Common myeloid progenitor, CD34-positive (primary cell): ENCODE measurements at regions not wholly inside any gene's neighbourhood (a gene's known extent, or its start where the extent isn't known, plus 50 kb on each side); places are given as distances from the start of the nearest gene placed in this dataset.

ENCODE experiments used
- CTCF ChIA-PET: fragments of 350-600 bp; sonication (Branson Sonifier 250); formaldehyde crosslinking; loops from one replicate; lab custom pipeline; 2021; ENCODE audit warnings: antibody characterized with exemption; lab: Charles Lee
- POLR2A ChIA-PET: fragments of 350-600 bp; sonication (Branson Sonifier 250); formaldehyde crosslinking; loops from one replicate; lab custom pipeline; 2021; ENCODE audit warnings: antibody characterized with exemption; lab: Charles Lee
- DNase-seq, 3 donors: peaks; one replicate each; pipeline versions ENCODE4 v3.0.0 to v3.0.0-alpha.2; 2013
- H3K27ac ChIP-seq, 2 experiments: 1 replicate in 1 of 2; 2 replicates in 1 of 2; pipeline ENCODE4 v1.7.0; 2013; ENCODE audit warnings: inconsistent platforms in 2 of 2, low read length in 2 of 2, mild to moderate bottlenecking in 2 of 2, low read depth in 1 of 2, moderate library complexity in 1 of 2; ENCODE audit not compliant: severe bottlenecking in 2 of 2, insufficient read depth in 1 of 2, poor library complexity in 1 of 2
- H3K27me3 ChIP-seq, 5 experiments: replicated peaks in 2 of 5; 1 replicate in 3 of 5; 2 replicates in 2 of 5; pipeline versions ENCODE4 v1.6.1 to v1.7.0; 2013; ENCODE audit warnings: low read length in 4 of 5, mild to moderate bottlenecking in 2 of 5, moderate library complexity in 2 of 5, inconsistent platforms in 1 of 5; ENCODE audit not compliant: insufficient read depth in 5 of 5, control insufficient read depth in 4 of 5
- H3K36me3 ChIP-seq, 4 experiments: 1 replicate in 2 of 4; 2 replicates in 2 of 4; pipeline versions ENCODE4 v1.6.1 to v1.7.0; 2013; ENCODE audit warnings: low read length in 3 of 4, control low read depth in 1 of 4, mild to moderate bottlenecking in 1 of 4; ENCODE audit not compliant: control insufficient read depth in 4 of 4, insufficient read depth in 4 of 4
- H3K4me1 ChIP-seq, 4 experiments: 1 replicate in 3 of 4; 2 replicates in 1 of 4; pipeline versions ENCODE4 v1.6.1 to v1.7.1; 2013; ENCODE audit warnings: low read length in 3 of 4, mild to moderate bottlenecking in 3 of 4, control low read depth in 1 of 4, inconsistent platforms in 1 of 4, moderate library complexity in 1 of 4; ENCODE audit not compliant: control insufficient read depth in 4 of 4, insufficient read depth in 4 of 4; ENCODE audit errors: control extremely low read depth in 1 of 4
- H3K4me3 ChIP-seq, 7 experiments: 1 replicate in 4 of 7; 2 replicates in 3 of 7; pipeline versions ENCODE4 v1.5.1 to v1.7.0; 2013; ENCODE audit warnings: mild to moderate bottlenecking in 7 of 7, low read length in 6 of 7, moderate library complexity in 6 of 7, inconsistent platforms in 2 of 7, low read depth in 2 of 7, control low read depth in 1 of 7; ENCODE audit not compliant: insufficient read depth in 4 of 7, control insufficient read depth in 1 of 7; ENCODE audit errors: extremely low read depth in 1 of 7
- H3K9me3 ChIP-seq, 5 experiments: 1 replicate in 4 of 5; 2 replicates in 1 of 5; pipeline versions ENCODE4 v1.6.1 to v1.7.1; 2013; ENCODE audit warnings: low read length in 4 of 5, mild to moderate bottlenecking in 2 of 5, inconsistent platforms in 1 of 5, low read depth in 1 of 5, moderate library complexity in 1 of 5; ENCODE audit not compliant: control insufficient read depth in 4 of 5, insufficient read depth in 2 of 5; ENCODE audit errors: control extremely low read depth in 1 of 5
- whole genome bisulfite sequencing: methylation state at CpG from one replicate; pipeline ENCODE4 v1.1.5; 2013; ENCODE audit not compliant: insufficient coverage; 5-methylcytosine and 5-hydroxymethylcytosine counted together

DNA sequence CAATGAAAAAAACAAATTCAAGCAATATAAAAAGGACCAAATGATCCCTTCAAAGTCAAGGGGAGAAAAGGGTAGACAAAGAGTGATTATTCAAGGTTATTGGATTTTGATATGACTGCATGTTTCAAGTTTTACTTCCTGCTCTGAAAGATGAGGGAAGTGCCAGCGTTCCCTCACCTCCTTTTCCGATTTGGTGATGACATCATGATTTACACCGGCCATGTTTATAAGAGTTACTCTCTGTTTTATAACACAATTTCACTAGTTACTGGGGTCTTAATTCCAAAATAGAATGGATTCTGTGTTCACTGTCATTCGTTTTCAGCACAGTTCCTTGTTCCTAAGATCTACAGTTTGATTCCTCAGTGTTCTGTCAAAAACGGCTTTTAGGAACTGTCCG is 60.5 kb upstream of the CPXM2 start:
- CTCF ChIA-PET = interaction anchor here (1.3 kb wide), 1 partner anchor 13 kb away, joined by 4 read pairs; no protein-coding TSS in a partner anchor
- H3K27ac ChIP-seq = no peak overlapping the region

DNA sequence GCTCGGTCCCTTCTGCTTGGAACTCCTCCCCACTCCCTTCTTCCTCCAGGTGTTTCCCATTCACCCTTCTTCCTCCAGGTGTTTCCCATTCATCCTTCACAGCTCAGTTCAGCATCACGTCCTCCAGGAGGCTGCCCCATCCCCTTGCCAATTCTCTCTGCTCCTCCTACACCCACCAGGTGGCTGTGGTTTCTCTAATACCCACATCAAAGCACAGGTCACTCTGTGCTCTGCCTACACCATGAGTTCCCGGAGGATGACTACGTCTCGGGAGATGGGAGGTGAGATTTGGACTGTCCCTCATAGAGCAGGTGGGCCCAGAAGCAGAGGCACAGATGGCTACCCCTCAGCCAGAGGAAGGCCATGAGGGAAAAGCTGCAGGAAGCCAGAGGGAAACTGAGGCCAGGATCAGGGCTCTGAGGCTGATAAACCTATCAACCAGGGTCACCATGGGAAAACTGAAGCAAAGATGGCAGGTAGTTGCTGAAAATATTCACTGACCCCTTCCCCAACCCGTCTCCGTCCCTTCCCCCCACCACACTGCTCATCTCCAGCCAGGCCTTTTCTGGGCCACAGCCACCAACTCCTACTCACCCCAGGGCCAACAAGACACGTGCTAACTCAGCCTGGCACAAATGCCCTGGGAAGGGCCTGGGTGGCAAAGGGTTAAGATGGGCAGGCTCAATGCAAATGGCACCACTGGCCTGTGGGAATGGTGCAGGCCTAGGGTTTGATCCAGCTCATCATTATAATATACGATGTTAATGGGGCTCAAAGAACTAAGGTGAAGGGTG is 56.6 kb upstream of the CPXM2 start:
- H3K36me3 ChIP-seq = no peaks in the 10 kb centered on the region
- ChIA-PET POLR2A (no interaction called here), CTCF (no interaction called here)
- peaks cover 0 to 14% (median 5%) of the 10 kb centered on the region in 5 experiments for H3K27me3 ChIP-seq
- no peak overlapping the region for H3K27ac ChIP-seq
- DNase-seq = no peak
- no peak overlapping the region for H3K4me3 ChIP-seq
- no peaks in the 10 kb centered on the region for H3K4me1 ChIP-seq
- 68% methylated on average over 6 of the region's 9 CpGs for WGBS
- no peaks in the 10 kb centered on the region for H3K9me3 ChIP-seq

More for the DNA sequence above, 60.5 kb upstream of the CPXM2 start:
- Histone ChIP-seq H3K27me3 (peaks cover 0 to 13% (median 5%) of the 10 kb centered on the region in 5 experiments), H3K4me3 (no peak overlapping the region), H3K36me3 (no peaks in the 10 kb centered on the region), H3K4me1 (no peaks in the 10 kb centered on the region), H3K9me3 (no peaks in the 10 kb centered on the region)
- 94% methylated on average over 5 of the region's 6 CpGs for WGBS
- no peak for DNase-seq
- POLR2A ChIA-PET = no interaction called here

DNA sequence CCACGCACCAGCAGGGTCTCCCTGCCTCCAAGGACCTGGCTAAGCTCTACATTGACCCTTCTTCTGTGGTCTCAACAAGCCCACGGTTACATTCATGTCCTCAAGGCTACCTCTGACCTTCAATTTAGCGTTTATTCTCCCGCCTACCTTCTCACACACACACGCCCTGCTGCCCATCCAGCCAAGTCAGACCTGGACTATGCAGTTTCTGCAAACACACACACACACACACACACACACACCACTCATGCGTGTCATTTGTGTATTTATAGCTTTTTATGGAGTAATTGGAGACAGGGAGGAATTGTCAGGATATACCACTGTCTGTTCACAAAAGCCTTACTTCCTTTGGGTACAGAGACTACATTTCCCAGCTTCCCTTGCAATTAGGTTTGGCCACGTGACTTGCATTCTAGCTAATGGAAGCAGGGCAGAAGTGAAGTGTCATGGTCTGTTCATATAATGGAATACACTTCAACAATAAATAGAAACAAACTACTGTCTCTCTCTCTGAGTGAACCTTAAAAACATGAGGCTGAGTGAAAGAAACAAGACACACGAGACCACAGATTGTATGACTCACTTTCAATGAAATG is 53.8 kb upstream of the CPXM2 start:
- no peaks in the 10 kb centered on the region for H3K9me3 ChIP-seq
- no peaks in the 10 kb centered on the region for H3K36me3 ChIP-seq
- no peak overlapping the region for H3K4me3 ChIP-seq
- H3K4me1 ChIP-seq = no peaks in the 10 kb centered on the region
- WGBS = 86% methylated on average over 2 of the region's 8 CpGs
- H3K27me3 ChIP-seq = peaks cover 0 to 7% (median 0%) of the 10 kb centered on the region in 5 experiments
- POLR2A ChIA-PET = no interaction called here
- CTCF ChIA-PET = no interaction called here
- H3K27ac ChIP-seq = no peak overlapping the region
- DNase-seq = peak in 2 of 3 donors; percentile 4 to 20

DNA sequence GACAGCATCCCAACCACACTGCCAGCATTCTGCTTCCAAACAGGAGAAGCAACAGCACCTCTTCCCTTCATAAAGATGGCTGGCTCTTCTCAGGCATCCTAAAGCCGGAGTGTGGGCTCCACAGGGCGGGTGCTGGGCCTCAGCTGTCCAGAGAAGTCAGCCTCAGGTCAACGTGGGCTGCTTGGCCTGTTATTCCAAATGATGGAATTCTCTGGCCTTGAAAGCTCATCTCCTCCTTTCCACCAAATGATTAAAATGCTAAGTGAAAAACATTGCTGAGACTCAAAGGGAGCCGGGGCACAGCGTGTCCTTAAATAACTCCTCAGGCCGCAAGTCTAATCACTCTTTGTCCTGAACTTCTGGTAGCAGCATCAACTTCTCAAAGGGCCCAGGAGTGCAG is 53.1 kb upstream of the CPXM2 start:
- H3K9me3 ChIP-seq = no peaks in the 10 kb centered on the region
- ChIA-PET POLR2A (no interaction called here), CTCF (no interaction called here)
- 100% methylated on average over 5 of the region's 6 CpGs for WGBS
- H3K4me3 ChIP-seq = no peak overlapping the region
- no peaks in the 10 kb centered on the region for H3K4me1 ChIP-seq
- H3K27ac ChIP-seq = no peak overlapping the region
- DNase-seq = no peak
- H3K36me3 ChIP-seq = no peaks in the 10 kb centered on the region
- peaks cover 0 to 7% (median 0%) of the 10 kb centered on the region in 5 experiments for H3K27me3 ChIP-seq

DNA sequence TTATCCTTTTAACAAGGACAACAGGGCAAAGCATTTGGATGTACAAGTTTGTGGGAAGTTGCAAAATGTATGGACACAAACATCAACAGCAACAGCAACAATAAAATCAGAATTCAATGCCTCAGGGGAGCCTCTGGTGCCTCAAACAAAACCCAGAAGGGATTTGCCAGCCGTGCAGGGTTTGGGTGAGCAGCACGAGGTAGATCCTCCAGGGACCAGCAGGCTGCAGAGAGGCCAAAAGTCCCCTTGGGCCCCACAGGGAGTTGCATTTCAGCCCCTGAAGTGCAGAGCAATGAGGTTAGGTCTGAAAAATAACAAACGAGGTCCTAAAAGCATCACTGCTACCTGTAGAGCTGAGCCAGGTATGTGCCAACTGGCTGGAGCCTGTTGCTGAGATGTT is 51.7 kb upstream of the CPXM2 start:
- no peaks in the 10 kb centered on the region for H3K36me3 ChIP-seq
- H3K9me3 ChIP-seq = no peaks in the 10 kb centered on the region
- peaks cover 0 to 5% (median 0%) of the 10 kb centered on the region in 5 experiments for H3K27me3 ChIP-seq
- no peak overlapping the region for H3K27ac ChIP-seq
- no peak overlapping the region for H3K4me3 ChIP-seq
- H3K4me1 ChIP-seq = no peaks in the 10 kb centered on the region
- DNase-seq = no peak
- ChIA-PET POLR2A (no interaction called here), CTCF (interaction anchor here (1.2 kb wide), 1 partner anchor 33 kb away, joined by 3 read pairs; no protein-coding TSS in a partner anchor)
- WGBS = 89% methylated on average over 3 of the region's 3 CpGs

DNA sequence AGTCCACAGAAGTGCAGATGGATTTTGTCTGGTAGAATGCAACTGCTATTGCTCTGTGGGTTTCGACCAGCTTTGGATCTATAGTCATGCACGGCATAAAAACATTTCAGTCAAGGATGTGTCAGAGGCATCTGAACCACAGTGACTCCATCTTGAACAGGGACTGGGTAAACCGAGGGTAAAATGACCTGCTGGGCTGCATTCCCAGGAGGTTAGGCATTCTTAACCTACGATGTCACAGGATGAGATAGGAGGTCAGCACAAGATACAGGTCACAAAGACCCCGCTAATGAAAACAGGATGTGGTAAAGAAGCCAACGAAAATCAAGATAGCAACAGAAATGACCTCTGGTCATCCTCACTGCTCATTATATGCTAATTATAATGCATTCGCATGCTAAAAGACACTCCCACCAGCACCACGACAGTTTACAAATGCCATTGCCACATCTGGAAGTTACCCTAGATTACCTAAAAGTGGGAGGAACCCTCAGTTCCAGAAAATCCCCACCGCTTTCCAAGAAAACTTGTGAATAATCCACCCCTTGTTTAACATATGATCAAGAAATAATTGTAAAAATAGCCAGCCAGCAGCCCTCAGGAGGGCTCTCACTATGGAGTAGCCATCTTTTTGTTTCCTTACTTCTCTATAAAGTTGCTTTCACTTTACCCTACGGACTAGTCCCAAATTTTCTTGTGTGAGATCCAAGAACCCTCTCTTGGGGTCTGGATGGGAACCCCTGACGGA is 50.7 kb upstream of the CPXM2 start:
- no peaks in the 10 kb centered on the region for H3K9me3 ChIP-seq
- WGBS = 76% methylated on average over 7 of the region's 11 CpGs
- no peaks in the 10 kb centered on the region for H3K4me1 ChIP-seq
- no peak overlapping the region for H3K27ac ChIP-seq
- no peaks in the 10 kb centered on the region for H3K36me3 ChIP-seq
- CTCF ChIA-PET = no interaction called here
- no peak overlapping the region for H3K4me3 ChIP-seq
- H3K27me3 ChIP-seq = peaks cover 0 to 5% (median 0%) of the 10 kb centered on the region in 5 experiments
- no peak for DNase-seq
- POLR2A ChIA-PET = no interaction called here
